ENCODE measurements at regions not wholly inside any gene's neighbourhood (a gene's known extent, or its start where the extent isn't known, plus 50 kb on each side); places are given as distances from the start of the nearest gene placed in this dataset.

GRCh38 chr22:47476231-47476630 is 713.8 kb downstream of the TBC1D22A start:
- TF ChIP-seq ELK1 (IDR thresholded peaks at IDR 0.05; ENCODE audit: borderline replicate concordance, low read depth, low read length) (no peak), RAD21 (IDR thresholded peaks at IDR 0.05; ENCODE audit: low read length) (no peak)
- TF ChIP-seq, protein P1, sequence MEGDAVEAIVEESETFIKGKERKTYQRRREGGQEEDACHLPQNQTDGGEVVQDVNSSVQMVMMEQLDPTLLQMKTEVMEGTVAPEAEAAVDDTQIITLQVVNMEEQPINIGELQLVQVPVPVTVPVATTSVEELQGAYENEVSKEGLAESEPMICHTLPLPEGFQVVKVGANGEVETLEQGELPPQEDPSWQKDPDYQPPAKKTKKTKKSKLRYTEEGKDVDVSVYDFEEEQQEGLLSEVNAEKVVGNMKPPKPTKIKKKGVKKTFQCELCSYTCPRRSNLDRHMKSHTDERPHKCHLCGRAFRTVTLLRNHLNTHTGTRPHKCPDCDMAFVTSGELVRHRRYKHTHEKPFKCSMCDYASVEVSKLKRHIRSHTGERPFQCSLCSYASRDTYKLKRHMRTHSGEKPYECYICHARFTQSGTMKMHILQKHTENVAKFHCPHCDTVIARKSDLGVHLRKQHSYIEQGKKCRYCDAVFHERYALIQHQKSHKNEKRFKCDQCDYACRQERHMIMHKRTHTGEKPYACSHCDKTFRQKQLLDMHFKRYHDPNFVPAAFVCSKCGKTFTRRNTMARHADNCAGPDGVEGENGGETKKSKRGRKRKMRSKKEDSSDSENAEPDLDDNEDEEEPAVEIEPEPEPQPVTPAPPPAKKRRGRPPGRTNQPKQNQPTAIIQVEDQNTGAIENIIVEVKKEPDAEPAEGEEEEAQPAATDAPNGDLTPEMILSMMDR (conservative IDR thresholded peaks at IDR 0.05; ENCODE audit: low read depth, low read length): no peak

Measured in IMR-90 (cell line).